Activated CD4-positive, alpha-beta T cell treated with anti-CD3 and anti-CD28 coated beads, Interleukin-2, amount 10 ng/mL, durations not matched to agents 7 days and 5 days (primary cell): ENCODE measurements at regions not wholly inside any gene's neighbourhood (a gene's known extent, or its start where the extent isn't known, plus 50 kb on each side); places are given as distances from the start of the nearest gene placed in this dataset.
"Not testable (repeated sequence)": the region's sequence is repeated elsewhere in the genome, so short reads cannot be mapped to it uniquely, and the experiment has no call there.

Experiments
- CTCF ChIA-PET: fragments of 350-600 bp; sonication (Branson Sonifier 250); formaldehyde crosslinking; loops from one replicate; lab custom pipeline; 2021; ENCODE audit warnings: antibody characterized with exemption; lab: Charles Lee
- POLR2A ChIA-PET: fragments of 350-600 bp; sonication (Branson Sonifier 250); formaldehyde crosslinking; loops from one replicate; lab custom pipeline; 2021; ENCODE audit warnings: antibody characterized with exemption; lab: Charles Lee
- DNase-seq: peaks from one replicate; pipeline ENCODE4 v3.0.0-alpha.2; 2020
- H3K27ac Mint-ChIP-seq: one replicate; pipeline ENCODE4 v1.8.0; 2021; ENCODE audit warnings: mild to moderate bottlenecking, moderate library complexity, mixed read lengths
- H3K27me3 Mint-ChIP-seq: one replicate; pipeline ENCODE4 v1.8.0; 2021; ENCODE audit warnings: mixed read lengths
- H3K36me3 Mint-ChIP-seq: one replicate; pipeline ENCODE4 v1.8.0; 2021; ENCODE audit warnings: low read depth, mixed read lengths
- H3K4me1 Mint-ChIP-seq: one replicate; pipeline ENCODE4 v1.8.0; 2021; ENCODE audit warnings: mixed read lengths
- H3K4me3 Mint-ChIP-seq: one replicate; pipeline ENCODE4 v1.8.0; 2021; ENCODE audit warnings: mild to moderate bottlenecking, moderate library complexity, mixed read lengths
- H3K9me3 Mint-ChIP-seq: one replicate; pipeline ENCODE4 v1.8.0; 2021; ENCODE audit warnings: mixed read lengths

GRCh38 chr6:6830686-6831063 is 242.2 kb downstream of the LY86 start:
- H3K36me3 Mint-ChIP-seq, POLR2A ChIA-PET: not testable (repeated sequence)
- H3K4me1 Mint-ChIP-seq = peaks cover 13% of the 10 kb centered on the region

GRCh38 chr6:6832439-6832838 is 243.9 kb downstream of the LY86 start:
- ChIA-PET CTCF (no interaction called here), POLR2A (no interaction called here)
- no peak for DNase-seq
- Mint-ChIP-seq H3K4me1 (no peaks in the 10 kb centered on the region), H3K36me3 (no peaks in the 10 kb centered on the region), H3K27me3 (peaks cover 31% of the 10 kb centered on the region), H3K4me3 (no peak overlapping the region), H3K27ac (no peak overlapping the region), H3K9me3 (no peaks in the 10 kb centered on the region)

More at GRCh38 chr6:6830686-6831063, 242.2 kb downstream of the LY86 start:
- peaks cover 26% of the 10 kb centered on the region for H3K27me3 Mint-ChIP-seq
- DNase-seq, H3K9me3 Mint-ChIP-seq, CTCF ChIA-PET, H3K4me3 Mint-ChIP-seq, H3K27ac Mint-ChIP-seq: not testable (repeated sequence)

GRCh38 chr6:6834356-6835222 is 246.1 kb downstream of the LY86 start:
- ChIA-PET CTCF (no interaction called here), POLR2A (no interaction called here)
- no peak overlapping the region for H3K27ac Mint-ChIP-seq
- no peaks in the 10 kb centered on the region for H3K36me3 Mint-ChIP-seq
- no peak overlapping the region for H3K4me3 Mint-ChIP-seq
- DNase-seq = no peak
- H3K27me3 Mint-ChIP-seq = peaks cover 37% of the 10 kb centered on the region
- no peaks in the 10 kb centered on the region for H3K4me1 Mint-ChIP-seq
- H3K9me3 Mint-ChIP-seq = no peaks in the 10 kb centered on the region

GRCh38 chr6:6835223-6835503 is 246.6 kb downstream of the LY86 start:
- CTCF ChIA-PET = no interaction called here
- no peaks in the 10 kb centered on the region for H3K36me3 Mint-ChIP-seq
- H3K27me3 Mint-ChIP-seq = peaks cover 32% of the 10 kb centered on the region
- no peak overlapping the region for H3K27ac Mint-ChIP-seq
- H3K4me1 Mint-ChIP-seq = no peaks in the 10 kb centered on the region
- POLR2A ChIA-PET = no interaction called here
- DNase-seq = no peak
- H3K9me3 Mint-ChIP-seq = no peaks in the 10 kb centered on the region
- no peak overlapping the region for H3K4me3 Mint-ChIP-seq

- POLR2A ChIA-PET = no interaction called here
- CTCF ChIA-PET = no interaction called here
- Mint-ChIP-seq H3K4me3 (no peak overlapping the region), H3K27me3 (peaks cover 34% of the 10 kb centered on the region), H3K4me1 (no peaks in the 10 kb centered on the region), H3K36me3 (no peaks in the 10 kb centered on the region), H3K27ac (no peak overlapping the region), H3K9me3 (no peaks in the 10 kb centered on the region)
- DNase-seq = no peak
Measured at GRCh38 chr6:6836609-6837406, 248.3 kb downstream of the LY86 start.

- H3K4me3 Mint-ChIP-seq = no peak overlapping the region
- ChIA-PET CTCF (no interaction called here), POLR2A (no interaction called here)
- DNase-seq = no peak
- H3K4me1 Mint-ChIP-seq = no peaks in the 10 kb centered on the region
- peaks cover 36% of the 10 kb centered on the region for H3K27me3 Mint-ChIP-seq
- H3K27ac Mint-ChIP-seq = no peak overlapping the region
- no peaks in the 10 kb centered on the region for H3K36me3 Mint-ChIP-seq
- no peaks in the 10 kb centered on the region for H3K9me3 Mint-ChIP-seq
Measured at GRCh38 chr6:6837541-6838080, 249.1 kb downstream of the LY86 start.

GRCh38 chr6:6840831-6841291 is 252.3 kb downstream of the LY86 start:
- Mint-ChIP-seq H3K27ac (no peak overlapping the region), H3K27me3 (peaks cover 35% of the 10 kb centered on the region), H3K4me3 (no peak overlapping the region), H3K9me3 (peaks cover 9% of the 10 kb centered on the region), H3K36me3 (no peaks in the 10 kb centered on the region), H3K4me1 (no peaks in the 10 kb centered on the region)
- ChIA-PET CTCF (interaction anchor here (1.0 to 1.4 kb wide), 2 partner anchors 14 to 21 kb away, joined by 3 to 4 read pairs; no protein-coding TSS in a partner anchor), POLR2A (no interaction called here)
- DNase-seq = no peak

- ChIA-PET POLR2A (no interaction called here), CTCF (interaction anchor here (1.0 to 1.4 kb wide), 2 partner anchors 14 to 20 kb away, joined by 3 to 4 read pairs; no protein-coding TSS in a partner anchor)
- no peaks in the 10 kb centered on the region for H3K4me1 Mint-ChIP-seq
- H3K27me3 Mint-ChIP-seq = peaks cover 34% of the 10 kb centered on the region
- H3K9me3 Mint-ChIP-seq = peaks cover 13% of the 10 kb centered on the region
- H3K27ac Mint-ChIP-seq = no peak overlapping the region
- no peak overlapping the region for H3K4me3 Mint-ChIP-seq
- no peak for DNase-seq
- H3K36me3 Mint-ChIP-seq = no peaks in the 10 kb centered on the region
Measured at GRCh38 chr6:6841571-6841970, 253.1 kb downstream of the LY86 start.

- no peak overlapping the region for H3K27ac Mint-ChIP-seq
- DNase-seq = no peak
- no peaks in the 10 kb centered on the region for H3K4me1 Mint-ChIP-seq
- POLR2A ChIA-PET = no interaction called here
- CTCF ChIA-PET = interaction anchor here (1.4 kb wide), 2 partner anchors 10 to 15 kb away, joined by 4 read pairs; no protein-coding TSS in a partner anchor
- H3K27me3 Mint-ChIP-seq = peaks cover 30% of the 10 kb centered on the region
- no peaks in the 10 kb centered on the region for H3K36me3 Mint-ChIP-seq
- peaks cover 13% of the 10 kb centered on the region for H3K9me3 Mint-ChIP-seq
- H3K4me3 Mint-ChIP-seq = no peak overlapping the region
Measured at GRCh38 chr6:6842291-6842690, 253.8 kb downstream of the LY86 start.

GRCh38 chr6:6843057-6843627 is 254.6 kb downstream of the LY86 start:
- POLR2A ChIA-PET = no interaction called here
- peaks cover 25% of the 10 kb centered on the region for H3K27me3 Mint-ChIP-seq

GRCh38 chr6:6843777-6844176 is 255.3 kb downstream of the LY86 start:
- Mint-ChIP-seq H3K27ac (no peak overlapping the region), H3K4me1 (no peaks in the 10 kb centered on the region), H3K27me3 (peaks cover 25% of the 10 kb centered on the region), H3K9me3 (peaks cover 13% of the 10 kb centered on the region), H3K4me3 (no peak overlapping the region), H3K36me3 (no peaks in the 10 kb centered on the region)
- no peak for DNase-seq
- ChIA-PET CTCF (interaction anchor here (0.7 to 1.1 kb wide), 2 partner anchors 59 to 83 kb away, joined by 3 read pairs; no protein-coding TSS in a partner anchor), POLR2A (no interaction called here)

More at GRCh38 chr6:6843057-6843627, 254.6 kb downstream of the LY86 start:
- H3K9me3 Mint-ChIP-seq = peaks cover 13% of the 10 kb centered on the region
- no peak for DNase-seq
- no peak overlapping the region for H3K27ac Mint-ChIP-seq
- H3K4me3 Mint-ChIP-seq = no peak overlapping the region
- H3K4me1 Mint-ChIP-seq = no peaks in the 10 kb centered on the region
- CTCF ChIA-PET = interaction anchor here (0.7 to 1.4 kb wide), 2 partner anchors 9 to 82 kb away, joined by 3 to 4 read pairs; no protein-coding TSS in a partner anchor
- H3K36me3 Mint-ChIP-seq = no peaks in the 10 kb centered on the region

GRCh38 chr6:6844530-6844929 is 256.0 kb downstream of the LY86 start:
- Mint-ChIP-seq H3K9me3 (peaks cover 13% of the 10 kb centered on the region), H3K4me1 (no peaks in the 10 kb centered on the region), H3K4me3 (no peak overlapping the region), H3K27me3 (peaks cover 23% of the 10 kb centered on the region), H3K36me3 (no peaks in the 10 kb centered on the region), H3K27ac (no peak overlapping the region)
- POLR2A ChIA-PET = no interaction called here
- DNase-seq = no peak
- CTCF ChIA-PET = interaction anchor here (1.1 to 1.2 kb wide), 2 partner anchors 58 to 60 kb away, joined by 3 read pairs; no protein-coding TSS in a partner anchor
